ENCODE measurements at regions not wholly inside any gene's neighbourhood (a gene's known extent, or its start where the extent isn't known, plus 50 kb on each side); places are given as distances from the start of the nearest gene placed in this dataset.

GRCh38 chr19:28235606-28236125 lies 977.3 kb downstream of the UQCRFS1 start:
- no peak for DNase-seq (ENCODE audit: low spot score)

- no peak for DNase-seq (ENCODE audit: low spot score)
These were observed 978.3 kb downstream of the UQCRFS1 start for GRCh38 chr19:28234637-28235036.

GRCh38 chr19:28228854-28229253 lies 984.1 kb downstream of the UQCRFS1 start:
- no peak for DNase-seq (ENCODE audit: low spot score)

- no peak for DNase-seq (ENCODE audit: low spot score)
These were observed 988.5 kb downstream of the UQCRFS1 start for GRCh38 chr19:28224441-28224840.

- DNase-seq (ENCODE audit: low spot score): no peak
These were observed 991.2 kb downstream of the UQCRFS1 start for GRCh38 chr19:28221736-28222135.

GRCh38 chr19:28218728-28219127 lies 994.2 kb downstream of the UQCRFS1 start:
- DNase-seq (ENCODE audit: low spot score): no peak

- DNase-seq (ENCODE audit: low spot score): peak; percentile 40
These were observed 995.9 kb downstream of the UQCRFS1 start for GRCh38 chr19:28217022-28217421.

GRCh38 chr19:28213470-28214082 lies 999.4 kb downstream of the UQCRFS1 start:
- peak; percentile 30 for DNase-seq (ENCODE audit: low spot score)

GRCh38 chr19:28210886-28211285 lies 1002.1 kb downstream of the UQCRFS1 start:
- DNase-seq (ENCODE audit: low spot score): no peak

GRCh38 chr19:28208745-28209144 lies 1004.2 kb downstream of the UQCRFS1 start:
- DNase-seq (ENCODE audit: low spot score): no peak

- DNase-seq (ENCODE audit: low spot score): no peak
These were observed 1005.7 kb downstream of the UQCRFS1 start for GRCh38 chr19:28207244-28207643.

- no peak for DNase-seq (ENCODE audit: low spot score)
These were observed 1011.4 kb downstream of the UQCRFS1 start for GRCh38 chr19:28201462-28201943.

GRCh38 chr19:28199323-28199722 lies 1013.6 kb downstream of the UQCRFS1 start:
- no peak for DNase-seq (ENCODE audit: low spot score)

- DNase-seq (ENCODE audit: low spot score): no peak
These were observed 1016.0 kb downstream of the UQCRFS1 start for GRCh38 chr19:28196961-28197360.

- DNase-seq (ENCODE audit: low spot score): no peak
These were observed 1016.9 kb downstream of the UQCRFS1 start for GRCh38 chr19:28196101-28196500.

GRCh38 chr19:28185646-28186045 lies 1027.3 kb downstream of the UQCRFS1 start:
- DNase-seq (ENCODE audit: low spot score): no peak

- DNase-seq (ENCODE audit: low spot score): no peak
These were observed 1028.0 kb downstream of the UQCRFS1 start for GRCh38 chr19:28184997-28185396.

- no peak for DNase-seq (ENCODE audit: low spot score)
These were observed 1036.8 kb downstream of the UQCRFS1 start for GRCh38 chr19:28176193-28176592.

GRCh38 chr19:28171983-28172382 lies 1041.0 kb downstream of the UQCRFS1 start:
- no peak for DNase-seq (ENCODE audit: low spot score)

GRCh38 chr19:28170066-28170465 lies 1042.9 kb downstream of the UQCRFS1 start:
- no peak for DNase-seq (ENCODE audit: low spot score)

GRCh38 chr19:28169168-28169887 lies 1043.6 kb downstream of the UQCRFS1 start:
- DNase-seq (ENCODE audit: low spot score): peak; percentile 49

- peak; percentile 64 for DNase-seq (ENCODE audit: low spot score)
These were observed 1044.4 kb downstream of the UQCRFS1 start for GRCh38 chr19:28168557-28168956.

- no peak for DNase-seq (ENCODE audit: low spot score)
These were observed 1046.9 kb downstream of the UQCRFS1 start for GRCh38 chr19:28166025-28166424.

All from iPS-NIHi11 (cell line).